DND-41 (cell line): ENCODE measurements at regions not wholly inside any gene's neighbourhood (a gene's known extent, or its start where the extent isn't known, plus 50 kb on each side); places are given as distances from the start of the nearest gene placed in this dataset.

Experiments used
- EZH2 ChIP-seq: IDR thresholded peaks from 3 replicates; pipeline ENCODE4 v1.6.1; 2012; ENCODE audit warnings: borderline replicate concordance, low read depth, mild to moderate bottlenecking, moderate library complexity, low read length, inconsistent platforms; ENCODE audit not compliant: severe bottlenecking
- TF ChIP-seq, protein P1 (sequence below): IDR thresholded peaks from 2 replicates; pipeline ENCODE4 v1.5.1; 2012; ENCODE audit warnings: borderline replicate concordance, low read length, moderate library complexity, mild to moderate bottlenecking; ENCODE audit not compliant: poor library complexity, severe bottlenecking; ENCODE audit errors: extremely low read depth

DNA sequence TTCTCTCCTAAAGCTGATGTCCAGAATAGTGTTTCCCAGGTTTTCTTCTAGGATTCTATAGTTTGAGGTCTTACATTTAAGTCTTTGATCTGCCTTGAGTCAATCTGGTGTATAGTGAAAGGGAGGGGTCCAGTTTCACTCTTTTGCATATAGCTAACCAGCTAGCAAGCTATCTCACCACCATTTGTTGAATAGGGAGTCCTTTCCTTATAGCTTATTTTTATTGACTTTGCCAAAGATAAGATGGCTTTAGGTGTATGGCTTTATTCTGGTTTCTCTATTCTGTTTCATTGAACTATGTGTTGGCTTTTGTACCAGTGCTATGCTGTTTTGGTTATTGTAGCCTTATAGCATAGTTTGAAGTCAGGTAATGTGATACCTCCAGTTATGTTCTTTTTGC, 1386.1 kb downstream of the SLITRK5 start:
- TF ChIP-seq, protein P1, sequence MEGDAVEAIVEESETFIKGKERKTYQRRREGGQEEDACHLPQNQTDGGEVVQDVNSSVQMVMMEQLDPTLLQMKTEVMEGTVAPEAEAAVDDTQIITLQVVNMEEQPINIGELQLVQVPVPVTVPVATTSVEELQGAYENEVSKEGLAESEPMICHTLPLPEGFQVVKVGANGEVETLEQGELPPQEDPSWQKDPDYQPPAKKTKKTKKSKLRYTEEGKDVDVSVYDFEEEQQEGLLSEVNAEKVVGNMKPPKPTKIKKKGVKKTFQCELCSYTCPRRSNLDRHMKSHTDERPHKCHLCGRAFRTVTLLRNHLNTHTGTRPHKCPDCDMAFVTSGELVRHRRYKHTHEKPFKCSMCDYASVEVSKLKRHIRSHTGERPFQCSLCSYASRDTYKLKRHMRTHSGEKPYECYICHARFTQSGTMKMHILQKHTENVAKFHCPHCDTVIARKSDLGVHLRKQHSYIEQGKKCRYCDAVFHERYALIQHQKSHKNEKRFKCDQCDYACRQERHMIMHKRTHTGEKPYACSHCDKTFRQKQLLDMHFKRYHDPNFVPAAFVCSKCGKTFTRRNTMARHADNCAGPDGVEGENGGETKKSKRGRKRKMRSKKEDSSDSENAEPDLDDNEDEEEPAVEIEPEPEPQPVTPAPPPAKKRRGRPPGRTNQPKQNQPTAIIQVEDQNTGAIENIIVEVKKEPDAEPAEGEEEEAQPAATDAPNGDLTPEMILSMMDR: no peak
- TF ChIP-seq EZH2: no peak
